Progenitor cell of endocrine pancreas (in vitro differentiated cells): ENCODE measurements at regions not wholly inside any gene's neighbourhood (a gene's known extent, or its start where the extent isn't known, plus 50 kb on each side); places are given as distances from the start of the nearest gene placed in this dataset.

Experiments used
- DNase-seq: peaks from one replicate; pipeline ENCODE4 v3.0.0; 2021; ENCODE audit warnings: low spot score; ENCODE audit not compliant: unreplicated experiment
- H3K27ac Mint-ChIP-seq: 2 replicates; pipeline ENCODE4 v1.8.0; 2021; ENCODE audit warnings: mild to moderate bottlenecking, moderate library complexity, mixed read lengths
- H3K27me3 Mint-ChIP-seq: 2 replicates; pipeline ENCODE4 v1.8.0; 2021; ENCODE audit warnings: mixed read lengths
- H3K36me3 Mint-ChIP-seq: 2 replicates; pipeline ENCODE4 v1.8.0; 2022; ENCODE audit warnings: mixed read lengths; ENCODE audit not compliant: insufficient read depth
- H3K4me1 Mint-ChIP-seq: 2 replicates; pipeline ENCODE4 v1.8.0; 2021; ENCODE audit warnings: low read depth, mixed read lengths
- H3K4me3 Mint-ChIP-seq: 2 replicates; pipeline ENCODE4 v1.8.0; 2021; ENCODE audit warnings: low read depth, mild to moderate bottlenecking, moderate library complexity, mixed read lengths
- H3K9me3 Mint-ChIP-seq: 2 replicates; pipeline ENCODE4 v1.8.0; 2021; ENCODE audit warnings: low read depth, mixed read lengths
- TF ChIP-seq, protein P1 (sequence below): fragments of 200-600 bp; sonication (generic); IDR thresholded peaks from one replicate; pipeline ENCODE4 v1.5.0; 2021; ENCODE audit warnings: antibody characterized with exemption, mild to moderate bottlenecking; ENCODE audit not compliant: unreplicated experiment

DNA sequence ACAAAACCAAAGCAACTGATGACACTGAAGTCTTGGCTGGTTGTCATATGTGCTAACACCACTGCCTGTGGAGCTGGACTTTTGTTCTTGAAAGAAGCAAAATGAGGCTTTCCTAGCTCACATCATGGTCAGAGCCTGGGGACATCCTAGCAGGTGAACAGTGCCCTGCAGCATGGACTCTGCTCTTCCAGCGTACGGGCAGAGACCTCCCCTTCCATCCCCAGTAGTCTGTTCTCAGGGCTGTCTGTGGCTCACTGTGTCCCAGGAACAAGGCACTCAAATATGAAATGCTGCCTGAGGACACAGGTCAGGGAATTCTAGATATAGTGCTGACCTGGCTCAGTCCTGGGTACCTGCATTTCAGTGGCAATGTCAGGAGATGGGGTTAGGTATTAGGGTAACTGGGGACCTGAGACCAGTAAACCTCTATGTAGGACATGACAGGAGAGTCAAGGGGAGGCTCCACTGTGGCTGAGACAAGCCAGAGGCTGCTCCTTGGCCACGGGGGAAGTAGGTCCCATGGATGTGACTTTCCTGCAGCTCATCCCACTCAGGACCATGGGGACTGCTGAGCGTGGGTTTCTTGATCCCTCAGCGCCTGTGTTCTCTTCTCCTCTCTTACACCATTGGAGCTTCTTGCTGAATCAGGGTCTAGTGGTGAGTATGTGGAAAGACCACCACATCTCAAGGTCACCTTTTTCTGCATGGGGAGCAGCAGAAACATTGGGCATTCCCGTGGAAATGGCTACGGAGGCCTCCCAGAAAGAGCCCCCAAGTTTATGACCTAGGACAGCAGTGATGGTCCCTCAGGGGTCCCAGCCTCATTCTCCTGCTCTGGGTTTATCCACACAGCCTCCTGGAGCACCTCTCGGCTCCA lies 80.1 kb downstream of the ZNF280B start:
- peaks cover 82% of the 10 kb centered on the region for H3K27me3 Mint-ChIP-seq
- no peaks in the 10 kb centered on the region for H3K36me3 Mint-ChIP-seq

DNA sequence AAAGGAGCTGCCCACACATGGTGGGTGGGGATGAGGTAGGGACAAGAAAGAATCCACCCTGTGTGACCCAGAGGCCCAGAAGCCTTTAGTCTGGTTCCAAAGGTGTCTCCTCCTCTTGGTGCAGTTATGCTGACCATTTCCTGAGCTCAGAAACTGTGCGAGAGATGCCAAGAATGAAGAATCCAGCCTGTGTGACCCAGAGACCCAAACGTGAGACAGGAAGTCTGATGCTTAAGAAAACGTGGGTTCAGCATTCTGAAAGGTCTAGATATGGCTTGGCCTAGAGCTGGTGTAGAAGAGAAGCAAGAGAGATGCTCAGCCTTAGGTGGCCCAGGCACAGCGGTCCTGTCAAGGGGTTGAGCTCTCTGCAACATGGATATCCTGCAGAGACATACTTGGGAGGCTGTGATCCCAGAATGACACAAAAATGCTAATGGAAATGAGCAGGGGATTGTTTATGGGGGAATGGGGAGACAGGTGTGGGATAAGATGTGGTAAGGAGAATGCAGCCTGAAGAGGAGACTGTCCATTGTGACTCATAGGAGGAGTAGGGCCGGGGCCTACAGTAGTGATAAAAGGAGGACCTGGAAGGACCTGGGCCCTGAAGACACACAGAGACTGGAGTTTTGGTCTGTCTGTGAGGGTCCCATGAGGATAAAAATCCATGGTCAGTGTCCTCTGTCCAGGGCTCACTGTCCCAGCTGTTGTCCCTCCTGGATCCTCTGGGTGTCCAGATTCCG lies 79.0 kb downstream of the ZNF280B start:
- TF ChIP-seq, protein P1, sequence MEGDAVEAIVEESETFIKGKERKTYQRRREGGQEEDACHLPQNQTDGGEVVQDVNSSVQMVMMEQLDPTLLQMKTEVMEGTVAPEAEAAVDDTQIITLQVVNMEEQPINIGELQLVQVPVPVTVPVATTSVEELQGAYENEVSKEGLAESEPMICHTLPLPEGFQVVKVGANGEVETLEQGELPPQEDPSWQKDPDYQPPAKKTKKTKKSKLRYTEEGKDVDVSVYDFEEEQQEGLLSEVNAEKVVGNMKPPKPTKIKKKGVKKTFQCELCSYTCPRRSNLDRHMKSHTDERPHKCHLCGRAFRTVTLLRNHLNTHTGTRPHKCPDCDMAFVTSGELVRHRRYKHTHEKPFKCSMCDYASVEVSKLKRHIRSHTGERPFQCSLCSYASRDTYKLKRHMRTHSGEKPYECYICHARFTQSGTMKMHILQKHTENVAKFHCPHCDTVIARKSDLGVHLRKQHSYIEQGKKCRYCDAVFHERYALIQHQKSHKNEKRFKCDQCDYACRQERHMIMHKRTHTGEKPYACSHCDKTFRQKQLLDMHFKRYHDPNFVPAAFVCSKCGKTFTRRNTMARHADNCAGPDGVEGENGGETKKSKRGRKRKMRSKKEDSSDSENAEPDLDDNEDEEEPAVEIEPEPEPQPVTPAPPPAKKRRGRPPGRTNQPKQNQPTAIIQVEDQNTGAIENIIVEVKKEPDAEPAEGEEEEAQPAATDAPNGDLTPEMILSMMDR, result no peak
- peaks cover 7% of the 10 kb centered on the region for H3K4me1 Mint-ChIP-seq
- DNase-seq, result no peak
- H3K27ac Mint-ChIP-seq, result no peak overlapping the region
- H3K9me3 Mint-ChIP-seq, result peaks cover 8% of the 10 kb centered on the region
- H3K27me3 Mint-ChIP-seq, result peaks cover 82% of the 10 kb centered on the region
- H3K4me3 Mint-ChIP-seq, result no peak overlapping the region
- H3K36me3 Mint-ChIP-seq, result peaks cover 3% of the 10 kb centered on the region

More for the DNA sequence above, 80.1 kb downstream of the ZNF280B start:
- Mint-ChIP-seq H3K4me3 (no peak overlapping the region), H3K27ac (no peak overlapping the region), H3K4me1 (peaks cover 7% of the 10 kb centered on the region), H3K9me3 (no peaks in the 10 kb centered on the region)
- TF ChIP-seq, protein P1, result no peak
- DNase-seq, result no peak

DNA sequence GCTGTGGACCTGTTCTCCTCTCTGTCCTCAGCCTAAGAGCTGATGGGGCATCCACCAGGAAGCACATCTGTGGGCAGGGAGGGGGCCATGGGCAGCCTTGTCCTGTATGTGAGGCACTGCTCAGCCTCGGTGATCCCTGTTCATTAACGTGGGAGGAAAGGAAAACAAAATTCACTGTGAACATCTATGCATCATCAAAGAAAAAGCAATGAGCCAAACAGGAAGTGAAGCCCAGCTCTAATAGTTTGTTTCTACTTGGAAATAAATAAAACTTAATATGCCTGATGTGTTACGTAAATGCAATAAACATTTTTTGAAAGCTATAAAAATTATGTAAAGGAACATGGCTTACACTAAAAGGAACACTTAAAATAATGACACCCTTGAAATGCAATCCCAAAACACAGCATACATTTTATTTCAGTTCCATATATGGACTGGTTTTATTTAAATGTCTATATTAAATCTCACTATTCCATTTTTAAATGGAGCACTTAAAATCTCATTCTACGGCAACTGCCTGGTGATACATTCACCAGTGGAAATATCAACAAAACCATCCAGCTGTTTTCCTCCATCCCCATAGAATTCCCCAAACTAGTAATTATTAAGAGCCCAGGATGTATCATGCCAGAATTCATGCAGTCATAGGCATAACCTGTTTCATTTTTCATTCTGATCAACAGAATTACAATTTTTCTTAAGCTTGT lies 78.3 kb downstream of the ZNF280B start:
- DNase-seq, result no peak
- TF ChIP-seq, protein P1, result no peak
- H3K27ac Mint-ChIP-seq, result no peak overlapping the region
- peaks cover 7% of the 10 kb centered on the region for H3K4me1 Mint-ChIP-seq
- peaks cover 3% of the 10 kb centered on the region for H3K36me3 Mint-ChIP-seq
- peaks cover 13% of the 10 kb centered on the region for H3K9me3 Mint-ChIP-seq
- H3K27me3 Mint-ChIP-seq, result peaks cover 80% of the 10 kb centered on the region
- no peak overlapping the region for H3K4me3 Mint-ChIP-seq

DNA sequence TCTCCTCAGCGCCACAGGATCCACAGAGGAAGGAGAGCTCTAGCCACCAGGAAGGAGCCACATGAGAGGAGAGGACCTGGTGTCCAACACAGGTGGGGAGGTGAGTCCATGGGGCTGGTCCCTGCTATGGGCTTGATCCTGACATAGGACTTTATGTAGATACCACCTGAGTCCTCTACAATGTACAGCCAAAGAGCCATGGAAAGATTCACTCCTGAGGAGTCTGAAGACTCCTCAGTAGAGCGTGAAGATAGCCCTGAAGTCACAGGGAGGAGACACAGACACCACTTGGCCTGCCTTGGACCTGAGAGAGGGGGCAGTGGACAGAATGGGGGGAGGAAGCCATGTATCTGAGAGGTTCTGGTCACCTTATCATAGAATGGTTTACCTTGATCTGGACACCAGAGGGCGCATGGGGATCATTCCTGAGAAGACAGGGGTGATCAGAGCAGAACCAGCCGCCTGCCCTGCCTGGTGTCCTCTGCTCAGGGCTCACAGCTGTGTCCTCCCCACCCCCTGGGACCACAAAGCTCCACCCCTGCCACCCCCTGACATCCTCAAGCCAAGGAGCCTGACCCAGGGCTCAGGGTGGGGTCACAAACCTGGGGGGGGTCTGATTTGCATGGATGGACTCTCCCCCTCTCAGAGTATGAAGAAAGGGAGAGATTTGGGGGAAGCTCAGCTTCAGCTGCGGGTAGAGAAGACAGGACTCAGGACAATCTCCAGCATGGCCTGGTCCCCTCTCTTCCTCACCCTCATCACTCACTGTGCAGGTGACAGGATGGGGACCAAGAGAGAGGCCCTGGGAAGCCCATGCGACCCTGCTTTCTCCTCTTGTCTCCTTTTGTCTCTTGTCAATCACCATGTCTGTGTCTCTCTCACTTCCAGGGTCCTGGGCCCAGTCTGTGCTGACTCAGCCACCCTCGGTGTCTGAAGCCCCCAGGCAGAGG lies 77.0 kb downstream of the ZNF280B start:
- DNase-seq, result peak; percentile 51
- peaks cover 2% of the 10 kb centered on the region for H3K4me1 Mint-ChIP-seq
- no peak overlapping the region for H3K27ac Mint-ChIP-seq
- TF ChIP-seq, protein P1, result peak; percentile 73
- H3K9me3 Mint-ChIP-seq, result peaks cover 13% of the 10 kb centered on the region
- peaks cover 86% of the 10 kb centered on the region for H3K27me3 Mint-ChIP-seq
- no peak overlapping the region for H3K4me3 Mint-ChIP-seq
- H3K36me3 Mint-ChIP-seq, result peaks cover 3% of the 10 kb centered on the region
